SJSA1 (cell line): ENCODE measurements at regions not wholly inside any gene's neighbourhood (a gene's known extent, or its start where the extent isn't known, plus 50 kb on each side); places are given as distances from the start of the nearest gene placed in this dataset.

ENCODE experiments used
- DNase-seq, 2 experiments: peaks; one replicate each; pipeline ENCODE4 v3.0.0-alpha.2; 2015 to 2020; ENCODE audit warnings: low spot score in 2 of 2, low read depth in 1 of 2
- H3K27ac ChIP-seq: fragments of 250-450 bp; sonication (Bioruptor Pico); 2 replicates; pipeline ENCODE4 v1.5.1; 2020; ENCODE audit warnings: mild to moderate bottlenecking, moderate library complexity
- H3K27me3 ChIP-seq: fragments of 250-450 bp; sonication (Bioruptor Pico); replicated peaks from 2 replicates; pipeline ENCODE4 v1.5.1; 2020; ENCODE audit warnings: mild to moderate bottlenecking, moderate library complexity
- H3K36me3 ChIP-seq: fragments of 250-450 bp; sonication (Bioruptor Pico); 2 replicates; pipeline ENCODE4 v1.5.1; 2020; ENCODE audit warnings: mild to moderate bottlenecking
- H3K4me1 ChIP-seq: fragments of 250-450 bp; sonication (Bioruptor Pico); replicated peaks from 2 replicates; pipeline ENCODE4 v1.6.1; 2021; ENCODE audit warnings: mild to moderate bottlenecking
- H3K4me3 ChIP-seq: fragments of 250-450 bp; sonication (Bioruptor Pico); 2 replicates; pipeline ENCODE4 v1.5.1; 2020; ENCODE audit warnings: mild to moderate bottlenecking
- H3K9me3 ChIP-seq: fragments of 250-450 bp; sonication (Bioruptor Pico); replicated peaks from 2 replicates; pipeline ENCODE4 v1.5.1; 2020; ENCODE audit warnings: mild to moderate bottlenecking

GRCh38 chr5:179497636-179498340 is 52.6 kb upstream of the RUFY1 start:
- Histone ChIP-seq H3K4me3 (no peak overlapping the region), H3K36me3 (no peaks in the 10 kb centered on the region), H3K27me3 (no peaks in the 10 kb centered on the region), H3K27ac (no peak overlapping the region), H3K4me1 (no peaks in the 10 kb centered on the region), H3K9me3 (no peaks in the 10 kb centered on the region)
- DNase-seq = no peak

GRCh38 chr5:179495906-179496455 is 54.4 kb upstream of the RUFY1 start:
- H3K4me1 ChIP-seq = no peaks in the 10 kb centered on the region
- no peak overlapping the region for H3K4me3 ChIP-seq
- no peaks in the 10 kb centered on the region for H3K27me3 ChIP-seq
- DNase-seq = no peak
- no peaks in the 10 kb centered on the region for H3K9me3 ChIP-seq
- H3K27ac ChIP-seq = no peak overlapping the region
- no peaks in the 10 kb centered on the region for H3K36me3 ChIP-seq

- Histone ChIP-seq H3K36me3 (no peaks in the 10 kb centered on the region), H3K4me1 (no peaks in the 10 kb centered on the region), H3K4me3 (no peak overlapping the region), H3K9me3 (no peaks in the 10 kb centered on the region), H3K27ac (no peak overlapping the region), H3K27me3 (no peaks in the 10 kb centered on the region)
- no peak for DNase-seq
Observed at GRCh38 chr5:179494774-179495526, 55.4 kb upstream of the RUFY1 start.

GRCh38 chr5:179488975-179489374 is 61.4 kb upstream of the RUFY1 start:
- no peak overlapping the region for H3K27ac ChIP-seq
- H3K4me3 ChIP-seq = no peak overlapping the region
- no peak for DNase-seq
- H3K27me3 ChIP-seq = no peaks in the 10 kb centered on the region
- no peaks in the 10 kb centered on the region for H3K9me3 ChIP-seq
- no peaks in the 10 kb centered on the region for H3K36me3 ChIP-seq
- H3K4me1 ChIP-seq = no peaks in the 10 kb centered on the region

- Histone ChIP-seq H3K36me3 (no peaks in the 10 kb centered on the region), H3K4me1 (no peaks in the 10 kb centered on the region), H3K27ac (no peak overlapping the region), H3K9me3 (no peaks in the 10 kb centered on the region), H3K4me3 (no peak overlapping the region), H3K27me3 (no peaks in the 10 kb centered on the region)
- DNase-seq = no peak
Observed at GRCh38 chr5:179488491-179488890, 61.9 kb upstream of the RUFY1 start.

GRCh38 chr5:179487145-179487544 is 63.2 kb upstream of the RUFY1 start:
- Histone ChIP-seq H3K27me3 (no peaks in the 10 kb centered on the region), H3K4me3 (no peak overlapping the region), H3K9me3 (peaks cover 4% of the 10 kb centered on the region; the same call in 1 of the 2 replicates), H3K27ac (no peak overlapping the region), H3K4me1 (no peaks in the 10 kb centered on the region), H3K36me3 (no peaks in the 10 kb centered on the region)
- DNase-seq = no peak

GRCh38 chr5:179486596-179487051 is 63.7 kb upstream of the RUFY1 start:
- Histone ChIP-seq H3K4me3 (no peak overlapping the region), H3K36me3 (no peaks in the 10 kb centered on the region), H3K4me1 (no peaks in the 10 kb centered on the region), H3K27ac (no peak overlapping the region), H3K9me3 (peaks cover 4% of the 10 kb centered on the region; the same call in 1 of the 2 replicates), H3K27me3 (no peaks in the 10 kb centered on the region)
- DNase-seq = no peak

GRCh38 chr5:179485845-179486575 is 64.3 kb upstream of the RUFY1 start:
- H3K9me3 ChIP-seq = peaks cover 4% of the 10 kb centered on the region; the same call in 1 of the 2 replicates
- H3K4me3 ChIP-seq = no peak overlapping the region
- no peak overlapping the region for H3K27ac ChIP-seq
- H3K4me1 ChIP-seq = no peaks in the 10 kb centered on the region
- H3K36me3 ChIP-seq = no peaks in the 10 kb centered on the region
- no peaks in the 10 kb centered on the region for H3K27me3 ChIP-seq
- DNase-seq = no peak

- H3K27ac ChIP-seq = no peak overlapping the region
- no peaks in the 10 kb centered on the region for H3K4me1 ChIP-seq
- no peaks in the 10 kb centered on the region for H3K27me3 ChIP-seq
- DNase-seq = no peak
- H3K4me3 ChIP-seq = no peak overlapping the region
- no peaks in the 10 kb centered on the region for H3K36me3 ChIP-seq
- H3K9me3 ChIP-seq = peaks cover 4% of the 10 kb centered on the region; the same call in 1 of the 2 replicates
Observed at GRCh38 chr5:179484761-179485160, 65.6 kb upstream of the RUFY1 start.

GRCh38 chr5:179484201-179484600 is 66.2 kb upstream of the RUFY1 start:
- H3K4me1 ChIP-seq = no peaks in the 10 kb centered on the region
- no peak for DNase-seq
- H3K9me3 ChIP-seq = peaks cover 4% of the 10 kb centered on the region; the same call in 1 of the 2 replicates
- no peaks in the 10 kb centered on the region for H3K36me3 ChIP-seq
- no peak overlapping the region for H3K4me3 ChIP-seq
- no peak overlapping the region for H3K27ac ChIP-seq
- no peaks in the 10 kb centered on the region for H3K27me3 ChIP-seq

- no peaks in the 10 kb centered on the region for H3K36me3 ChIP-seq
- DNase-seq = no peak
- no peak overlapping the region for H3K4me3 ChIP-seq
- H3K9me3 ChIP-seq = peaks cover 10% of the 10 kb centered on the region
- no peaks in the 10 kb centered on the region for H3K27me3 ChIP-seq
- H3K4me1 ChIP-seq = no peaks in the 10 kb centered on the region
- no peak overlapping the region for H3K27ac ChIP-seq
Observed at GRCh38 chr5:179478624-179479023, 71.7 kb upstream of the RUFY1 start.

- Histone ChIP-seq H3K9me3 (peaks cover 12% of the 10 kb centered on the region), H3K36me3 (no peaks in the 10 kb centered on the region), H3K27me3 (no peaks in the 10 kb centered on the region), H3K27ac (no peak overlapping the region), H3K4me1 (no peaks in the 10 kb centered on the region), H3K4me3 (no peak overlapping the region)
- DNase-seq = no peak
Observed at GRCh38 chr5:179475208-179475751, 75.1 kb upstream of the RUFY1 start.

GRCh38 chr5:179472641-179473040 is 77.7 kb upstream of the RUFY1 start:
- DNase-seq = no peak
- no peak overlapping the region for H3K4me3 ChIP-seq
- no peaks in the 10 kb centered on the region for H3K4me1 ChIP-seq
- H3K9me3 ChIP-seq = peaks cover 27% of the 10 kb centered on the region
- H3K27ac ChIP-seq = no peak overlapping the region
- no peaks in the 10 kb centered on the region for H3K36me3 ChIP-seq
- no peaks in the 10 kb centered on the region for H3K27me3 ChIP-seq
